Sigmoid colon (tissue), 6 donors: ENCODE measurements at regions not wholly inside any gene's neighbourhood (a gene's known extent, or its start where the extent isn't known, plus 50 kb on each side); places are given as distances from the start of the nearest gene placed in this dataset.

Experiments
- DNase-seq: peaks from one replicate; pipeline ENCODE4 v3.0.0-alpha.2; 2019
- H3K27ac ChIP-seq, 4 donors: fragments of 200-600 bp; sonication (generic); one replicate each; pipeline ENCODE4 v1.5.1; 2016 to 2019; ENCODE audit warnings: mild to moderate bottlenecking in 1 of 4
- H3K27me3 ChIP-seq, 3 donors: fragments of 200-600 bp; sonication (generic); one replicate each; pipeline ENCODE4 v1.5.1; 2019; ENCODE audit warnings: mild to moderate bottlenecking in 1 of 3
- H3K36me3 ChIP-seq, 4 donors: fragments of 200-600 bp; sonication (generic); one replicate each; pipeline ENCODE4 v1.5.1; 2016 to 2019
- H3K4me1 ChIP-seq, 4 donors: fragments of 200-600 bp; sonication (generic); one replicate each; pipeline ENCODE4 v1.5.1; 2017 to 2019
- H3K4me3 ChIP-seq, 4 donors: fragments of 200-600 bp; sonication (generic); one replicate each; pipeline ENCODE4 v1.5.1; 2017 to 2019; ENCODE audit warnings: mild to moderate bottlenecking in 2 of 4, moderate library complexity in 1 of 4
- H3K9me3 ChIP-seq, 4 donors: fragments of 200-600 bp in 3 of 4; sonication (generic) in 3 of 4; one replicate each; pipeline versions ENCODE4 v1.5.1 to v1.6.1; 2013 to 2019
- CTCF ChIP-seq, 4 experiments: fragments of 450-650 bp in 3 of 4; fragments of 200-600 bp in 1 of 4; IDR thresholded peaks; one replicate each; pipeline ENCODE4 v1.5.1; 2016 to 2019; ENCODE audit warnings: antibody characterized with exemption in 4 of 4, mild to moderate bottlenecking in 3 of 4, moderate library complexity in 2 of 4
- EP300 ChIP-seq, 4 donors: sonication (generic); formaldehyde crosslinking; IDR thresholded peaks; one replicate each; pipeline ENCODE4 v1.6.1; 2017; ENCODE audit warnings: antibody characterized with exemption in 4 of 4
- POLR2A ChIP-seq, 2 donors: fragments of 450-650 bp; IDR thresholded peaks; one replicate each; pipeline ENCODE4 v1.6.1; 2016; ENCODE audit warnings: antibody characterized with exemption in 2 of 2, mild to moderate bottlenecking in 2 of 2, moderate library complexity in 2 of 2
- POLR2AphosphoS5 ChIP-seq, 4 donors: sonication (generic); formaldehyde crosslinking; IDR thresholded peaks; one replicate each; pipeline ENCODE4 v1.6.1; 2017; ENCODE audit warnings: antibody characterized with exemption in 4 of 4
- WGBS, 2 donors: extraction: QIAGEN DNeasy Blood & Tissue Kit; methylation state at CpG; one replicate each; pipeline ENCODE4 v1.1.7; 2013; 5-methylcytosine and 5-hydroxymethylcytosine counted together
- intact Hi-C: fragments of 100-400 bp; cut with DNase I; formaldehyde crosslinking; loops from one replicate; pipeline ENCODE4 v1.15.1; 2023
- donor health status: healthy with polysubstance abuse.
- donor health status: healthy.

- TF ChIP-seq POLR2AphosphoS5 (IDR thresholded peaks at IDR 0.05) (no peak), CTCF (IDR thresholded peaks at IDR 0.05) (no peak), EP300 (IDR thresholded peaks at IDR 0.05) (no peak), POLR2A (IDR thresholded peaks at IDR 0.05) (no peak)
- H3K4me3 ChIP-seq = no peak overlapping the region
- H3K27ac ChIP-seq = no peak overlapping the region
- 85% methylated on average over 12 of the region's 12 CpGs for WGBS, 2 donors
- intact Hi-C loops = no loop called here
- H3K9me3 ChIP-seq = no peaks in the 10 kb centered on the region
- H3K4me1 ChIP-seq = peaks cover 0 to 11% (median 0%) of the 10 kb centered on the region in 4 donors
- no peaks in the 10 kb centered on the region for H3K27me3 ChIP-seq
- DNase-seq = no peak
- H3K36me3 ChIP-seq = no peaks in the 10 kb centered on the region
Observed at GRCh38 chr10:43879742-43880141, 231.1 kb upstream of the ZNF32 start.

- no peaks in the 10 kb centered on the region for H3K9me3 ChIP-seq
- no peak overlapping the region for H3K27ac ChIP-seq
- no peaks in the 10 kb centered on the region for H3K27me3 ChIP-seq
- no peak for TF ChIP-seq POLR2A (IDR thresholded peaks at IDR 0.05)
- TF ChIP-seq CTCF (IDR thresholded peaks at IDR 0.05) = no peak
- TF ChIP-seq EP300 (IDR thresholded peaks at IDR 0.05) = no peak
- TF ChIP-seq POLR2AphosphoS5 (IDR thresholded peaks at IDR 0.05) = no peak
- no peak overlapping the region for H3K4me3 ChIP-seq
- H3K4me1 ChIP-seq = peaks cover 0 to 11% (median 0%) of the 10 kb centered on the region in 4 donors
- no peak for DNase-seq
- WGBS, 2 donors = 93 to 94% methylated on average over 7 of the region's 7 CpGs
- intact Hi-C loops = no loop called here
- H3K36me3 ChIP-seq = no peaks in the 10 kb centered on the region
Observed at GRCh38 chr10:43879162-43879561, 230.5 kb upstream of the ZNF32 start.

- TF ChIP-seq CTCF (IDR thresholded peaks at IDR 0.05) (no peak), POLR2AphosphoS5 (IDR thresholded peaks at IDR 0.05) (no peak), EP300 (IDR thresholded peaks at IDR 0.05) (no peak), POLR2A (IDR thresholded peaks at IDR 0.05) (no peak)
- H3K9me3 ChIP-seq = no peaks in the 10 kb centered on the region
- no peak for DNase-seq
- H3K36me3 ChIP-seq = no peaks in the 10 kb centered on the region
- H3K4me1 ChIP-seq = peaks cover 0 to 11% (median 0%) of the 10 kb centered on the region in 4 donors
- H3K4me3 ChIP-seq = no peak overlapping the region
- H3K27me3 ChIP-seq = no peaks in the 10 kb centered on the region
- WGBS, 2 donors = 49 to 81% methylated on average over 10 of the region's 10 CpGs
- no peak overlapping the region for H3K27ac ChIP-seq
- intact Hi-C loops = no loop called here
Observed at GRCh38 chr10:43878386-43878785, 229.7 kb upstream of the ZNF32 start.

DNA sequence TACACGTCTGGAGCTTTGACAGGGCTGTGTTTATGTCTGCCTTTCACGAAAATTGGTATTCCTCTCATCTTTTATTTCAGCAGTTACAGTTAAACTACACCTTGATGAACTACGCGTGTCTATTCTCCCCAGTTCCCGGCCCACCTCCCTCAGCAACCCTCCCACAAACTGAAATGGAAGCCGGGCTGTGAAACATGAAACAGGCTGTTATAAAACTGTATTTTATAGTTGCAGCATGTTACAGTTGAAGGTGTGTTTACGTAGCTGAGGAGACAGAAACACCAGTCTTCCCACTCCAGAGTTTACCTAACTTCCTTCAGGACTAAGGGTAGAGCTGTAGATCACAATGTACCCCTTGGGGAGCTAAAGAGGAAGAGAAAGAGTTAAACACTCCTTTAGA, 228.3 kb upstream of the ZNF32 start:
- no peak overlapping the region for H3K4me3 ChIP-seq
- H3K27me3 ChIP-seq = no peaks in the 10 kb centered on the region
- no peak overlapping the region for H3K27ac ChIP-seq
- WGBS, 2 donors = 23 to 75% methylated on average over 7 of the region's 7 CpGs
- no peaks in the 10 kb centered on the region for H3K9me3 ChIP-seq
- TF ChIP-seq POLR2AphosphoS5 (IDR thresholded peaks at IDR 0.05) (no peak), CTCF (IDR thresholded peaks at IDR 0.05) (no peak), EP300 (IDR thresholded peaks at IDR 0.05) (no peak), POLR2A (IDR thresholded peaks at IDR 0.05) (no peak)
- H3K36me3 ChIP-seq = no peaks in the 10 kb centered on the region
- no peak for DNase-seq
- intact Hi-C loops = no loop called here
- peaks cover 0 to 11% (median 0%) of the 10 kb centered on the region in 4 donors for H3K4me1 ChIP-seq

- TF ChIP-seq EP300 (IDR thresholded peaks at IDR 0.05) = no peak
- TF ChIP-seq CTCF (IDR thresholded peaks at IDR 0.05) = no peak
- no peak for TF ChIP-seq POLR2AphosphoS5 (IDR thresholded peaks at IDR 0.05)
- no peak for TF ChIP-seq POLR2A (IDR thresholded peaks at IDR 0.05)
- Histone ChIP-seq H3K27me3 (no peaks in the 10 kb centered on the region), H3K4me1 (peaks cover 0 to 11% (median 0%) of the 10 kb centered on the region in 4 donors), H3K9me3 (no peaks in the 10 kb centered on the region), H3K27ac (no peak overlapping the region), H3K36me3 (no peaks in the 10 kb centered on the region), H3K4me3 (no peak overlapping the region)
- no peak for DNase-seq
- intact Hi-C loops = no loop called here
- WGBS, 2 donors = 76 to 85% methylated on average over 10 of the region's 10 CpGs
Observed at GRCh38 chr10:43874984-43875383, 226.3 kb upstream of the ZNF32 start.
